SK-N-MC (cell line): ENCODE measurements at regions not wholly inside any gene's neighbourhood (a gene's known extent, or its start where the extent isn't known, plus 50 kb on each side); places are given as distances from the start of the nearest gene placed in this dataset.

Experiments used
- FOXP2 ChIP-seq: optimal IDR thresholded peaks from 2 replicates; pipeline ENCODE3; 2011; ENCODE audit warnings: mild to moderate bottlenecking, moderate library complexity; ENCODE audit not compliant: insufficient read depth; ENCODE audit errors: extremely low read length, control extremely low read depth
- POLR2AphosphoS5 ChIP-seq: IDR thresholded peaks from 2 replicates; pipeline ENCODE4 v1.6.1; 2012; ENCODE audit warnings: mild to moderate bottlenecking, low read depth, low read length, borderline replicate concordance

GRCh38 chr2:16194530-16194929 is 254.2 kb downstream of the MYCN start:
- TF ChIP-seq POLR2AphosphoS5 = no peak
- TF ChIP-seq FOXP2 = no peak
